HepG2 (cell line): ENCODE measurements at regions not wholly inside any gene's neighbourhood (a gene's known extent, or its start where the extent isn't known, plus 50 kb on each side); places are given as distances from the start of the nearest gene placed in this dataset.

Experiments used
- ATAC-seq: fragments of 200-7000 bp; cut with Tn5 transposase; 3 replicates; pipeline ENCODE4 v1.9.1; 2020; ENCODE audit warnings: mild to moderate bottlenecking, moderate library complexity
- BruUV-seq: library from RNA; stranded (reverse); fragments of 400-500 nt; replicated peaks from 2 replicates; lab custom pipeline; 2021; lab: Mats Ljungman, UMichigan
- CTCF ChIA-PET: fragments of 300-600 bp; formaldehyde crosslinking; extraction: SDS; loops from one replicate; lab custom pipeline; 2021; ENCODE audit warnings: low total read pairs, inconsistent platforms, low intra/inter-chr PET ratio; lab: Yijun Ruan, JAX
- POLR2A ChIA-PET: fragments of 350-600 bp; sonication (Branson Sonifier 250); formaldehyde crosslinking; loops from one replicate; lab custom pipeline; 2020; ENCODE audit warnings: antibody characterized with exemption, inconsistent platforms; lab: Yijun Ruan, JAX
- DNase-seq: peaks from one replicate; pipeline ENCODE4 v3.0.0-alpha.2; 2015; ENCODE audit warnings: low spot score
- FAIRE-seq: peaks from 3 replicates; lab custom pipeline; 2011; peaks lifted over from hg19 to GRCh38; lab: Jason Lieb, UNC
- H2AFZ ChIP-seq: one replicate; pipeline ENCODE4 v1.6.1; 2011; ENCODE audit warnings: low read length, inconsistent platforms
- H3K27ac ChIP-seq: fragments of 300-600 bp; 3 replicates; pipeline ENCODE4 v1.8.0; 2011; ENCODE audit warnings: mixed run types, mild to moderate bottlenecking, mixed read lengths, low read length, inconsistent platforms; ENCODE audit not compliant: insufficient read depth; ENCODE audit errors: extremely low read length
- H3K27me3 ChIP-seq, 2 experiments: fragments of 200-600 bp in 1 of 2; 2 replicates in 1 of 2; 3 replicates in 1 of 2; pipeline versions ENCODE4 v1.6.0 to v1.8.0; 2011; ENCODE audit warnings: low read length in 2 of 2, mild to moderate bottlenecking in 2 of 2, moderate library complexity in 2 of 2, inconsistent platforms in 1 of 2; ENCODE audit not compliant: insufficient read depth in 2 of 2, control insufficient read depth in 1 of 2
- H3K36me3 ChIP-seq, 2 experiments: fragments of 200-600 bp in 1 of 2; replicated peaks in 1 of 2; 2 replicates in 1 of 2; 3 replicates in 1 of 2; pipeline versions ENCODE4 v1.5.1 to v1.8.0; 2011; ENCODE audit warnings: low read length in 2 of 2, inconsistent platforms in 1 of 2; ENCODE audit not compliant: insufficient read depth in 2 of 2, control insufficient read depth in 1 of 2
- H3K4me1 ChIP-seq: 2 replicates; pipeline ENCODE4 v1.5.1; 2012; ENCODE audit warnings: low read length, inconsistent platforms; ENCODE audit not compliant: insufficient read depth
- H3K4me2 ChIP-seq: 2 replicates; pipeline ENCODE4 v1.6.0; 2011; ENCODE audit warnings: low read depth, low read length, inconsistent platforms
- H3K4me3 ChIP-seq, 3 experiments: fragments of 200-600 bp in 1 of 3; sonication (generic), shearing (Covaris generic) in 1 of 3; replicated peaks in 1 of 3; 2 replicates each; pipeline ENCODE4 v1.5.1; 2011 to 2016; ENCODE audit warnings: low read length in 3 of 3, inconsistent platforms in 2 of 3, low read depth in 2 of 3, mild to moderate bottlenecking in 2 of 3, control low read depth in 1 of 3, mixed read lengths in 1 of 3; ENCODE audit not compliant: insufficient read depth in 1 of 3
- H3K79me2 ChIP-seq: one replicate; pipeline ENCODE4 v1.6.1; 2011; ENCODE audit warnings: low read length, inconsistent platforms; ENCODE audit not compliant: insufficient read depth
- H3K9ac ChIP-seq: 2 replicates; pipeline ENCODE4 v1.6.0; 2011; ENCODE audit warnings: mild to moderate bottlenecking, low read depth, low read length, inconsistent platforms; ENCODE audit not compliant: insufficient read depth
- H3K9me3 ChIP-seq: 2 replicates; pipeline ENCODE4 v1.5.1; 2012; ENCODE audit warnings: mild to moderate bottlenecking, low read length
- H4K20me1 ChIP-seq: 2 replicates; pipeline ENCODE4 v1.6.0; 2011; ENCODE audit warnings: inconsistent platforms, mild to moderate bottlenecking, low read length, moderate library complexity; ENCODE audit not compliant: insufficient read depth
- CBX1 ChIP-seq: IDR thresholded peaks from one replicate; pipeline ENCODE4 v1.6.1; 2016; ENCODE audit warnings: antibody characterized with exemption, low read depth
- CEBPZ ChIP-seq: IDR thresholded peaks from 2 replicates; pipeline ENCODE4 v1.6.1; 2012; ENCODE audit warnings: low read length, improper control_type of control experiment
- DNMT3B ChIP-seq: conservative IDR thresholded peaks from 2 replicates; pipeline ENCODE4 v1.6.1; 2016; ENCODE audit warnings: missing biosample characterization, control low read depth
- HDAC1 ChIP-seq: sonication (generic); formaldehyde crosslinking; IDR thresholded peaks from 2 replicates; pipeline ENCODE4 v1.5.1; 2020; ENCODE audit warnings: mild to moderate bottlenecking, missing genetic modification reagents
- PAWR ChIP-seq: sonication (generic); formaldehyde crosslinking; IDR thresholded peaks from 2 replicates; pipeline ENCODE4 v1.4.0; 2020; ENCODE audit warnings: missing genetic modification reagents, mild to moderate bottlenecking, borderline replicate concordance
- PCBP2 ChIP-seq: fragments of 200-400 bp; formaldehyde crosslinking; optimal IDR thresholded peaks from 2 replicates; pipeline ENCODE3; 2018; ENCODE audit warnings: low read length, low read depth; ENCODE audit not compliant: poor library complexity, severe bottlenecking
- RELA ChIP-seq: sonication (generic); formaldehyde crosslinking; IDR thresholded peaks from 2 replicates; pipeline ENCODE4 v1.4.0; 2020; ENCODE audit warnings: missing genetic modification reagents
- ZFP36L2 ChIP-seq: sonication (generic); formaldehyde crosslinking; IDR thresholded peaks from 2 replicates; pipeline ENCODE4 v1.4.0; 2020; ENCODE audit warnings: missing genetic modification reagents
- ZNF264 ChIP-seq: sonication (generic); formaldehyde crosslinking; IDR thresholded peaks from 2 replicates; pipeline ENCODE4 v1.4.0; 2020; ENCODE audit warnings: missing genetic modification reagents
- ZNF317 ChIP-seq: sonication (generic); formaldehyde crosslinking; IDR thresholded peaks from 2 replicates; pipeline ENCODE4 v1.5.0; 2020; ENCODE audit warnings: mild to moderate bottlenecking, missing genetic modification reagents
- ZNF432 ChIP-seq: sonication (generic); formaldehyde crosslinking; IDR thresholded peaks from 2 replicates; pipeline ENCODE4 v1.5.0; 2020; ENCODE audit warnings: missing genetic modification reagents, mild to moderate bottlenecking, borderline replicate concordance
- ZNF512B ChIP-seq: sonication (generic); formaldehyde crosslinking; IDR thresholded peaks from 2 replicates; pipeline ENCODE4 v1.5.1; 2020; ENCODE audit warnings: missing genetic modification reagents, mild to moderate bottlenecking, borderline replicate concordance
- ZNF704 ChIP-seq: sonication (generic); formaldehyde crosslinking; IDR thresholded peaks from 2 replicates; pipeline ENCODE4 v1.8.1; 2023; ENCODE audit warnings: mild to moderate bottlenecking, inconsistent platforms, moderate library complexity, missing genetic modification reagents, borderline replicate concordance
- ZNF816 ChIP-seq: sonication (generic); formaldehyde crosslinking; IDR thresholded peaks from 2 replicates; pipeline ENCODE4 v1.8.0; 2022; ENCODE audit warnings: missing genetic modification reagents, mild to moderate bottlenecking, borderline replicate concordance
- WGBS: methylation state at CpG from one replicate; pipeline ENCODE4 v1.1.6; 2017; ENCODE audit warnings: low lambda C conversion rate; 5-methylcytosine and 5-hydroxymethylcytosine counted together
- in situ Hi-C: cut with HindIII; loops from 2 replicates; pipeline ENCODE4 v1.10.0; 2017; ENCODE audit warnings: low pct_unique_long_range_greater_than_20kb; ENCODE audit not compliant: extremely low pct_ligation_motif_present
- intact Hi-C: fragments of 100-400 bp; cut with micrococcal nuclease; formaldehyde crosslinking; loops from one replicate; pipeline ENCODE4 v1.10.0; 2022; ENCODE audit not compliant: unreplicated experiment

GRCh38 chr13:22214184-22214583, 543.3 kb downstream of the FGF9 start:
- Histone ChIP-seq H3K27me3 (peaks cover 0 to 4% of the 10 kb centered on the region in 2 experiments; a peak in 2 of 5 replicates), H3K36me3 (no peaks in the 10 kb centered on the region), H3K4me2 (no peak overlapping the region), H2AFZ (no peak overlapping the region), H3K9me3 (no peaks in the 10 kb centered on the region), H3K79me2 (no peaks in the 10 kb centered on the region), H3K27ac (no peak overlapping the region), H4K20me1 (no peaks in the 10 kb centered on the region), H3K9ac (no peak overlapping the region), H3K4me3 (no peak overlapping the region), H3K4me1 (no peaks in the 10 kb centered on the region)
- TF ChIP-seq ZNF317, result no peak
- no peak for TF ChIP-seq ZNF432 (CRISPR knock-in tag)
- TF ChIP-seq HDAC1 (CRISPR knock-in tag), result no peak
- no peak for TF ChIP-seq PCBP2
- no peak for TF ChIP-seq RELA (CRISPR knock-in tag)
- no peak for TF ChIP-seq ZNF816
- no peak for TF ChIP-seq ZFP36L2
- TF ChIP-seq ZNF704, result no peak
- no peak for TF ChIP-seq CEBPZ
- TF ChIP-seq PAWR, result no peak
- no peak for TF ChIP-seq CBX1
- no peak for TF ChIP-seq ZNF264
- no peak for TF ChIP-seq ZNF512B (CRISPR knock-in tag)
- TF ChIP-seq DNMT3B (CRISPR knock-in tag), result no peak
- DNase-seq, result no peak
- ChIA-PET CTCF (no interaction called here), POLR2A (no interaction called here)
- 18% methylated on average over 3 of the region's 3 CpGs for WGBS
- no TSS peak for BruUV-seq
- intact Hi-C loops, result no loop called here
- in situ Hi-C loops, result no loop called here
- no peak for ATAC-seq
- FAIRE-seq, result no peak
